Astrocyte of the cerebellum (primary cell): ENCODE measurements at regions not wholly inside any gene's neighbourhood (a gene's known extent, or its start where the extent isn't known, plus 50 kb on each side); places are given as distances from the start of the nearest gene placed in this dataset.
"Not testable (repeated sequence)": the region's sequence is repeated elsewhere in the genome, so short reads cannot be mapped to it uniquely, and the experiment has no call there.

Experiments
- DNase-seq: peaks from one replicate; pipeline ENCODE4 v3.0.0-alpha.2; 2011; ENCODE audit warnings: low read depth
- H3K4me3 ChIP-seq: 2 replicates; pipeline ENCODE4 v1.5.1; 2011; ENCODE audit warnings: mild to moderate bottlenecking, low read depth, low read length, moderate library complexity
- in situ Hi-C: cut with HindIII; loops from 2 replicates; pipeline ENCODE4 v1.10.0; 2017; ENCODE audit warnings: low sequenced_read_pairs
- TF ChIP-seq, protein P1 (sequence below): IDR thresholded peaks from 2 replicates; pipeline ENCODE4 v1.5.1; 2012; ENCODE audit warnings: low read length, low read depth, moderate library complexity, mild to moderate bottlenecking; ENCODE audit errors: missing control alignments

DNA sequence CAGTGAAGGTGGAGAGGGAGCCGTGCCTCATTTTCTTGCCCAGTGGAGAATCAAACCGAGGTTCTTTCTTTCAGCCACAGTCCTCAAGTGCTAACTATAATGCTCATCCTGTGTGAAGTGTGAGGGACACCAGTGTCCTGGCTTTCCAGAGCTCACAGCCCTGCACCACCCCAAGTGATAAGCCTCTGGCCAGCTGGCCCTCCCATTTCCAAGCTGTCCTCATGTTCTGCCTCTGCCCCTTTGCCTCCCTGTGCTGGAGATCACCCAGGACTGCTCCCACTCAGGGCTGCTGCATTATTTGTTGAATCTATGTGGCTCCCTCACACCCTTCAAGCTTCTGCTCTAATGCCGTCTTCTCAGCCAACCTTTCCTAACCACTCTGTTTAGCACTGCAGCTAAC, 224.5 kb upstream of the TUT7 start:
- H3K4me3 ChIP-seq, result no peak overlapping the region
- TF ChIP-seq, protein P1, sequence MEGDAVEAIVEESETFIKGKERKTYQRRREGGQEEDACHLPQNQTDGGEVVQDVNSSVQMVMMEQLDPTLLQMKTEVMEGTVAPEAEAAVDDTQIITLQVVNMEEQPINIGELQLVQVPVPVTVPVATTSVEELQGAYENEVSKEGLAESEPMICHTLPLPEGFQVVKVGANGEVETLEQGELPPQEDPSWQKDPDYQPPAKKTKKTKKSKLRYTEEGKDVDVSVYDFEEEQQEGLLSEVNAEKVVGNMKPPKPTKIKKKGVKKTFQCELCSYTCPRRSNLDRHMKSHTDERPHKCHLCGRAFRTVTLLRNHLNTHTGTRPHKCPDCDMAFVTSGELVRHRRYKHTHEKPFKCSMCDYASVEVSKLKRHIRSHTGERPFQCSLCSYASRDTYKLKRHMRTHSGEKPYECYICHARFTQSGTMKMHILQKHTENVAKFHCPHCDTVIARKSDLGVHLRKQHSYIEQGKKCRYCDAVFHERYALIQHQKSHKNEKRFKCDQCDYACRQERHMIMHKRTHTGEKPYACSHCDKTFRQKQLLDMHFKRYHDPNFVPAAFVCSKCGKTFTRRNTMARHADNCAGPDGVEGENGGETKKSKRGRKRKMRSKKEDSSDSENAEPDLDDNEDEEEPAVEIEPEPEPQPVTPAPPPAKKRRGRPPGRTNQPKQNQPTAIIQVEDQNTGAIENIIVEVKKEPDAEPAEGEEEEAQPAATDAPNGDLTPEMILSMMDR, result no peak
- in situ Hi-C loops, result no loop called here
- DNase-seq, result no peak

DNA sequence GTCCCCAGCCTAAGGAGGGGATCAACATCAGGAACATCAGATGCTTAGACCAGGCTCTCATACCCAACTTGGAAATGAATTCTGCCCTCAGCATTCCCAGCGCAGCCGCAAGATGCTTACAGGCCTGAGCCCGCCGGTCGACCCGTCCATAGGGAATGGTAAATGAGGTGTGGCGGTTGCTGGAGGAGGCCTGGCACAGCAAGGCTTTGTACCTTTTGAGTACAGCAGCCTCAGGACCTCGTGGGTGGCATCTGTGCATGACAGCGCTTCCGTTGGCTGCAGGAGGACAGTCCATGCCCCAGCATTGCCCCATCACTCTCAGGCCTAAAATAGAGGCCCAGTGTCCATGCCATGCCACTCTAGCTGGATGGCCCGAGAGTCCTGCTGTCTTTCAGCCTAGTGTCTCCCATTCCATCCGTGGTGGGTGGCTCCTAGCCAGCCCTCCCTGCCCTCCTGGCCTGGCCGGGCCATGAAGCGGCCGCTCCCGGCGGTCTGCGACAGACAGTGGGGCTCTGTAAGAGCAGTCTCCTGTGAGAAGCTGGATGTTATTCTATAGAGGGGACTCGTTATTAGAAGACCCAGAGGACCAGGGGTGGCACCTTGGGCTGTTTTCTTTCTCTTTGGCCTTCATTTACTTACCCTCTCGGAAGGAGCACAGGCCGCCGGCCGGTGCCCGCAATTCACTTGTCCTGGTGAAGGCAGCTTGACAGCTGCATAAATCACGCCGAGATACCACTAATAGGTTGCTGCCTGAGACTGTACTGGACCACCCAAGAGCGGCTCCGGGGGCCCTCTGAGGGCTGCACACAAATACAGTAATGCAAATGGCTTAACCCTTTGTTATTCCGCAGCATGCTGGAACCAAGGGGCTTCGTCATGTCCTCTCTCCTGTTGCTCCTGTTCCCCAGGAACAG, 223.5 kb upstream of the TUT7 start:
- TF ChIP-seq, protein P1, result no peak
- in situ Hi-C loops, result no loop called here
- no peak for DNase-seq
- H3K4me3 ChIP-seq, result no peak overlapping the region

DNA sequence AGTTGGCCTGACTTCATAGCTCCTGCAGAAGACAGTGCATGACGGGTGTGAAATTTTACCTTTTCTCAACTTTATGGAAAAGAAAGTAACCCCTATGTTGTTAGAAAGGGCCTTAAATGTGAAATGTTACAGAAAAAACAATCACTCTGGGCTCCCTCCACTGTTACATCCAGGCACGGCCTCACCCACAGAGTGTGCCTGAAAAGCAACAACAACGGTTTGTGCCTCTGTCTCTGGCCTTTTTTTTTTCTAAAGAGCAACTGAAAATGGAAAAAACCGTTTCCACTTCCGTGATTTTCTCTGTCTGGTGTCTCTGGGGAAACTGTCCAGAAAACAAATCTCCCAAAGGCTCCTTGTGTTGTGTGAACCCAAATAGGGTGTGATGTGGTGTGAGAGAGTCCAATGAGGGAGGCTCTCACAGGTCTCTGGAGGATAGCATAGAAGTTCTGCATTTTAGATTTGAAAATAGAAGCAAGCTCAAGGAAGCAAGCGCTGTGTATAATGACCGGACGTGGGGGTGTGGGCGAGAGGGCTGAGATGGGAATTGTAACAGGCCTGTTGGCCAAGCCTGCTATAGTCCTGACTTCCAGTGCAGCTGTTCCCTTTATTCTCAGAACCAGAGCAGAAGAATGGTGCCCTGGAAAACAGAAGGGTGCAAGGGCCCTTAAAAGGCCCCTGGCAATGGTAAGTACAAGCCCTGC, 221.8 kb upstream of the TUT7 start:
- TF ChIP-seq, protein P1, result no peak
- in situ Hi-C loops, result no loop called here
- no peak overlapping the region for H3K4me3 ChIP-seq
- no peak for DNase-seq

DNA sequence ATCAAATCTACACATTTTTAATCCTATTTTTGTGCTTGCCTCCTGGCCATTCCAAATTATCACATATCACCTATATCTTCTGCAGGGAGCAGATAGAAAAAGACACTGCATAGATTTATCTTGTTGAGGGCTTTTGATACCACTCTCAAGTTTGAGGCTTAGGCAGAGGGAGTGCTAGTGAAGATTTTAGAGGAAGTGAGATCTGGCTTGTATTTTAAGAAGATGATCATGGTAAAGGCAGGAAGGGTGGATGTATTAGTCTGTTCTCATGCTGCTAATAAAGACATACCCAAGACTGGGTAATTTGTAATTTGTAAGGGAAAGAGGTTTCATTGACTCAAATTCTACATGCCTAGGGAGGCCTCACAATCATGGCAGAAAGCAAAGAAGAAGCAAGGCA, 220.9 kb upstream of the TUT7 start:
- TF ChIP-seq, protein P1, result no peak
- in situ Hi-C loops, result no loop called here
- H3K4me3 ChIP-seq, result no peak overlapping the region
- no peak for DNase-seq

DNA sequence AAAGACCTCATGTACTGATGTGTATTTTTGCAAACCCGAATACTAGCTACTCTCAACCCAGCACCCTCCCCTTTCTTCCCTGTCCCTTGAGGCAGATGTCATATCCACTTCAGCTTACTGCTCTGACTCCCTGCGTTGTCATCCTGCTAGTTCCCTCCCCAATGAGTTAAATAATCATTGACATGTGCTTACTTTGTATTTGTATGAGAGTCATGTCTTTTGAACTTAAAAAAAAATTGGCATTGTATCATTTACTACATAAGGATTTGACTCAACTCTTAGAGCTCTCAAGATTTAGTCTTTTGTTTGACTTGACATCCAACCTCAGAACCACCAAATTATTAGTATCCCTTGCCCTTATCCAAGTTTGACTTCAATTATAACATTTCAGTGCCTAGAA, 219.7 kb upstream of the TUT7 start:
- no peak overlapping the region for H3K4me3 ChIP-seq
- in situ Hi-C loops, result no loop called here
- TF ChIP-seq, protein P1, result no peak
- DNase-seq, result no peak

DNA sequence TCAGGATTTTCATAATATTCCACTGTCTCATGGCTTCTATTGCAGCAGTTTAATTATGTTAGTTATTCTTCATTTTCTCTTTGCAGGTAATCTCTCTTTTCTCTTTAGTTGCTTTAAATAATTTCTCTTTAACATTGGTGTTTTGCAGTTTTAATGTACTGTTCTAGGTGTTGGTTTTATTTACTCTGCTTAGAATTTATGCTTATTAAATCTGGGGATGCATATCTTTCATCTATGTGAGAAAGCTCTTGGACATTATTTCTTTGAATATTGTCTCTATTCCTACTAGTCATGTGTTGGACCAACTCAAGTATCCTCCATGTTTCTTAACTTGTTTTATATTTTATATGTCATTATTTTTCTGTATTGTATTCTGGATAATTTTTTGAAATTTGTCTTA, 218.7 kb upstream of the TUT7 start:
- no peak overlapping the region for H3K4me3 ChIP-seq
- DNase-seq, result no peak
- in situ Hi-C loops, result no loop called here
- TF ChIP-seq, protein P1, result no peak

DNA sequence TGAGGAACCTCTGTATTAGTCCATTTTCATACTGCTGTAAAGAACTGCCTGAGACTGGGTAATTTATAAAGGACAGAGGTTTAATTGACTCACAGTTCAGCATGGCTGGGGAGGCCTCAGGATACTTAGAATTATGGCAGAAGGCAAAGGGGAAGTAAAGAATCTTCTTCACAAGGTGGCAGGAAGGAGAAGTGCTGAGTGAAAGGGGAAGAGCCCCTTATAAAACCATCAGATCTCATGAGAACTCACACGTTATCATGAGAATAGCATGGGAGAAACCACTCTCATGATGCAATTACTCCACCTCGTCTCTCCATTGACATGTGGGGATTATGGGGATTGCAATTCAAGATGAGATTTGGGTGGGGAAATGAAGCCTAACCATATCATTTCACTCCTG, 211.4 kb upstream of the TUT7 start:
- in situ Hi-C loops, DNase-seq, H3K4me3 ChIP-seq: not testable (repeated sequence)
